ENCODE measurements at regions not wholly inside any gene's neighbourhood (a gene's known extent, or its start where the extent isn't known, plus 50 kb on each side); places are given as distances from the start of the nearest gene placed in this dataset.
A peak's percentile ranks its signal among the peaks of the same experiment; 100 is the strongest.
"Not testable (repeated sequence)": the region's sequence is repeated elsewhere in the genome, so short reads cannot be mapped to it uniquely, and the experiment has no call there.

DNA sequence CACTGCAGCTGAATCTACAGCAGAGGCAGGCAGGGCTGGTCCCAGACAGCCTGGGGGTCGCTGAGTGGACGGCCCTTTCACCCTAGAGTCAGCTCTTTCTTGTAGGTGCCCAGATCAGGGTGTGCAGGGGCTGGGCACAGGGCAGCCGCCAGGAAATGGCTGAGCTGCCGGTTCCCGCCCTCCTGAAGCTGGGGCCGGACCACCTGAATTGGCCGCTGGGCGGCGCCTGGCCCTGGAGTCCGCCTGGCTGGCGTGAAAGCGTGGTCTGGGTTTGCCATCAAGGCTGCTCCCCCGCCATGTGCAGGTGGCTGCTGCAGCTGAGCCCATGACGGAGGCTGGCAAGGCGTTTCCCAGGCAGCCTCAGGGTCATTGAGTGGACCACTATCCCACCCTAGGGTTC lies 85.7 kb downstream of the POTEM start:
- H3K4me3 Mint-ChIP-seq; H3K4me3 ChIP-seq (ENCODE audit: low read length); H3K27me3 ChIP-seq (ENCODE audit: control insufficient read depth, insufficient read depth, low read length); DNase-seq; H3K27ac Mint-ChIP-seq; H3K27ac ChIP-seq (ENCODE audit: low read length); ATAC-seq; H3K4me1 ChIP-seq (ENCODE audit: control insufficient read depth, insufficient read depth, low read length); H3K9me3 ChIP-seq (ENCODE audit: control insufficient read depth, insufficient read depth, low read length); H3K36me3 ChIP-seq (ENCODE audit: control insufficient read depth, insufficient read depth, low read length); H3K9me3 Mint-ChIP-seq; H3K4me1 Mint-ChIP-seq; intact Hi-C loops (cut with micrococcal nuclease); H3K27me3 Mint-ChIP-seq (ENCODE audit: low read depth in 2 of 2); H3K36me3 Mint-ChIP-seq: not testable (repeated sequence)
- no CpG with 5 or more reads among the region's 15 CpGs for WGBS (ENCODE audit: insufficient coverage)

DNA sequence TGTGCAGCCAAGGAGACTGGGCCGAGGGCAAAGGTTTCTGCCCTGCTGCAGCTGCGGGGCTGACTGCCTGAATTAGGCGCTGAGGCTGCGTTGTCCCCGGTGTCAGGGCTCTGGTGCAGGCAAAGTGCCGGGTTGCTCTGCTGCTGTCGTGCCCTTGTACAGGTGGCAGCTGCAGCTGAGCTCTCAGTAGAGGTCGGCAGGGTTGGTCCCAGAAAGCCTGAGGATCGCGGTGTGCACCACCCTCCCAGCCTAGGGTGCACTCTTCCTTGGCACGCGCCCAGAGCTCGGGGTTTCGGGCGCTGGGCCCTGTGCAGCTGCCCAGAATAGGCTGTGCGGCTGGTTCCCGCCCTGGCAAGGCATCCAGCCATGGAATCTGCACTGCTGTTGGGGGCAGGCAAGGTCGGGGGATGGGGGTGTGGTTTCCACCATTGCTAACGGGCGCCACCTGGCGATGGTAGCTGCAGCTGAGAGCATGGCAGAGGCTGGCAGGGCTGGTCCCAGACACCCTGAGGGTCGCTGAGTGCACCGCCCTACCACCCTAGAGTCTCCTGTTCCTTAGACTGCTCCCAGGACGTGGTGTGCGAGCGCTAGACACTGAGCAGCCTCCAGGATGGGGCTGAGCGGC lies 86.3 kb downstream of the POTEM start:
- H3K4me1 Mint-ChIP-seq; H3K4me3 Mint-ChIP-seq; DNase-seq; H3K27me3 ChIP-seq (ENCODE audit: control insufficient read depth, insufficient read depth, low read length); H3K9me3 Mint-ChIP-seq; H3K36me3 Mint-ChIP-seq; H3K27me3 Mint-ChIP-seq (ENCODE audit: low read depth in 2 of 2); intact Hi-C loops (cut with micrococcal nuclease); H3K4me3 ChIP-seq (ENCODE audit: low read length); H3K9me3 ChIP-seq (ENCODE audit: control insufficient read depth, insufficient read depth, low read length); H3K27ac Mint-ChIP-seq; H3K27ac ChIP-seq (ENCODE audit: low read length); H3K4me1 ChIP-seq (ENCODE audit: control insufficient read depth, insufficient read depth, low read length); H3K36me3 ChIP-seq (ENCODE audit: control insufficient read depth, insufficient read depth, low read length): not testable (repeated sequence)
- peak in 1 of 3 donors; percentile 39 for ATAC-seq
- no CpG with 5 or more reads among the region's 27 CpGs for WGBS (ENCODE audit: insufficient coverage)

DNA sequence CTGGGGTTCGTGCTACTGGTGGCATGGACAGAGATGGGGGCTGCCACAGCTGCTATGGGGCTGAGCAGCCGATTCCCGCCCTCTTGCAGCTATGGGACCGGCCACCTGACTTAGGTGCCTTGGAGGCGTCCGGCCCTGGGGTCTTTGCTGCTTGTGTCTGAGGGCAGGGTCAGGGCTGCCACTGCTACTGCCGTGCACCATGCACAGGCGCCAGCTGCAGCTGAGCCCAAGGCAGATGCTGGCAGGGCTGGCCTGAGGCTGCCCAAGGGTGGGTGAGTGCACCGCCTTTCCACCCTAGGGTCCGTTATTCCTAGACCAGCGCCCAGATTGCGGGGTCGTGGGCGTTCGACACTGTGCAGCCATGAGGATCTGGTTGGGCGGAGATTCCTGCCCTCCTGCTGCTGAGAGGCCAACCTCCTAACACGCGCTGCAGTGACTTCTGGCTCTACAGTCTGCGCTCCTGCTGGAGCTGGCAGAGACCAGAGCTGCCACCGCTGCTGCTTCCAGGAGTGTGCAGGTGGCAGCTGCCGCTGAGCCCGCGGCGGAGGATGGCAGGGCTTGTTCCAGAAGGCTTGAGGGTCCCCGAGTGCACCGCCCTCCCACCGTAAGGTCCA lies 87.0 kb downstream of the POTEM start:
- H3K27ac ChIP-seq (ENCODE audit: low read length); H3K27me3 ChIP-seq (ENCODE audit: control insufficient read depth, insufficient read depth, low read length); DNase-seq; H3K36me3 ChIP-seq (ENCODE audit: control insufficient read depth, insufficient read depth, low read length); H3K4me1 Mint-ChIP-seq; H3K4me1 ChIP-seq (ENCODE audit: control insufficient read depth, insufficient read depth, low read length); H3K4me3 Mint-ChIP-seq; H3K27ac Mint-ChIP-seq; H3K36me3 Mint-ChIP-seq; intact Hi-C loops (cut with micrococcal nuclease); ATAC-seq; H3K9me3 ChIP-seq (ENCODE audit: control insufficient read depth, insufficient read depth, low read length); H3K9me3 Mint-ChIP-seq; H3K4me3 ChIP-seq (ENCODE audit: low read length); H3K27me3 Mint-ChIP-seq (ENCODE audit: low read depth in 2 of 2): not testable (repeated sequence)
- 93% methylated on average over 5 of the region's 27 CpGs for WGBS (ENCODE audit: insufficient coverage)

- ATAC-seq; DNase-seq; H3K4me3 Mint-ChIP-seq; H3K27ac ChIP-seq (ENCODE audit: low read length); intact Hi-C loops (cut with micrococcal nuclease); H3K4me1 Mint-ChIP-seq; H3K27me3 Mint-ChIP-seq (ENCODE audit: low read depth in 2 of 2); H3K9me3 Mint-ChIP-seq; H3K36me3 ChIP-seq (ENCODE audit: control insufficient read depth, insufficient read depth, low read length); H3K4me1 ChIP-seq (ENCODE audit: control insufficient read depth, insufficient read depth, low read length); H3K27me3 ChIP-seq (ENCODE audit: control insufficient read depth, insufficient read depth, low read length); H3K4me3 ChIP-seq (ENCODE audit: low read length); H3K27ac Mint-ChIP-seq; H3K36me3 Mint-ChIP-seq; H3K9me3 ChIP-seq (ENCODE audit: control insufficient read depth, insufficient read depth, low read length): not testable (repeated sequence)
- no CpG with 5 or more reads among the region's 20 CpGs for WGBS (ENCODE audit: insufficient coverage)
Observed at GRCh38 chr14:19054934-19055333, 87.7 kb downstream of the POTEM start.

GRCh38 chr14:19059066-19059465 lies 91.8 kb downstream of the POTEM start:
- H3K4me3 Mint-ChIP-seq; H3K4me1 Mint-ChIP-seq; H3K4me3 ChIP-seq (ENCODE audit: low read length); H3K36me3 Mint-ChIP-seq; intact Hi-C loops (cut with micrococcal nuclease); H3K27me3 ChIP-seq (ENCODE audit: control insufficient read depth, insufficient read depth, low read length); H3K27ac ChIP-seq (ENCODE audit: low read length); ATAC-seq; H3K27ac Mint-ChIP-seq; H3K9me3 ChIP-seq (ENCODE audit: control insufficient read depth, insufficient read depth, low read length); DNase-seq; H3K27me3 Mint-ChIP-seq (ENCODE audit: low read depth in 2 of 2); H3K9me3 Mint-ChIP-seq; H3K36me3 ChIP-seq (ENCODE audit: control insufficient read depth, insufficient read depth, low read length); H3K4me1 ChIP-seq (ENCODE audit: control insufficient read depth, insufficient read depth, low read length): not testable (repeated sequence)
- no CpG with 5 or more reads among the region's 2 CpGs for WGBS (ENCODE audit: insufficient coverage)

DNA sequence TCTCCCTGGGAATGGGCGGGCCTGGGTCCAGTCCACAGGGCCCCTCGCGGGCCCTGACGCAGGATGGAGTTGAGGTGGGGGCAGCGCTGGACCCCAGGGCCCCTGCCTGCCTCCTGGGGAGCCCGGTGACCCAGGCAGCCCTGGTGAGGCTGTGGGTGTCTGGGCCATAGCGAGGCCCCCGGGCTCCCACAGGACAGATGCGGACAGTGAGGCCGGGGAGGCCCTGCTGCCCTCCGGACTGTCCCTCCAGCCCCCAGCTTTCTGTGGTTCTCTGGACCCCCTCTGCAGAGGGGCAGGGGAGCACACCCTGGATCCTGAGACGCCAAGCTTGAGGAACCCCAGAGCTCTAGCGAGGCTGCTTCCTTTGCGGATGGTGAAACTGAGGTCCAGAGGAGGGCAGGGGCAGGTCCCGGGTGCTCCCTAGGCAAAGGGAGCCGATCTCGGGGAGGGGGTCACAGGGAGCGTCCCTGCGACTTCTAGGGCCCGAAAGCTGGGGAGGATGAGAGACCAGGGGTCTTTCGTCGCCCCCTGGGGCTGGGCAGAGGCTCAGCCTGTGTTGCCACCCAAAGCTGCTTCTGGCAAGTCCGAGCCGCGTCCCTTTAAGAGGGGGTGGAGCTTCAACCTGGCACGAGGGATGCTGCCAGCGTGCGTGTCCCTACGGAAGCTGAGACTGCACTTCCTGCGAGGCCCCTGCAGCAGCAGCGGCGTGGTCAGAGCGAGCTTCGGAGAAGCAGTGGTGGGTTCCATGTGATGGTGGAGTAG lies 94.6 kb downstream of the POTEM start:
- H3K27ac ChIP-seq (ENCODE audit: low read length); H3K27me3 Mint-ChIP-seq (ENCODE audit: low read depth in 2 of 2); H3K4me3 ChIP-seq (ENCODE audit: low read length); H3K4me1 Mint-ChIP-seq; H3K4me3 Mint-ChIP-seq; DNase-seq; intact Hi-C loops (cut with micrococcal nuclease); H3K9me3 ChIP-seq (ENCODE audit: control insufficient read depth, insufficient read depth, low read length); H3K36me3 Mint-ChIP-seq; H3K4me1 ChIP-seq (ENCODE audit: control insufficient read depth, insufficient read depth, low read length); H3K27me3 ChIP-seq (ENCODE audit: control insufficient read depth, insufficient read depth, low read length); H3K27ac Mint-ChIP-seq; H3K36me3 ChIP-seq (ENCODE audit: control insufficient read depth, insufficient read depth, low read length); H3K9me3 Mint-ChIP-seq: not testable (repeated sequence)
- peak in 1 of 3 donors; percentile 46 for ATAC-seq
- WGBS (ENCODE audit: insufficient coverage): no CpG with 5 or more reads among the region's 34 CpGs

- not testable (repeated sequence) for H3K27ac ChIP-seq (ENCODE audit: low read length); H3K27me3 Mint-ChIP-seq (ENCODE audit: low read depth in 2 of 2)
- WGBS (ENCODE audit: insufficient coverage): no CpG with 5 or more reads among the region's 3 CpGs
Observed at GRCh38 chr14:19068957-19069356, 101.7 kb downstream of the POTEM start.

DNA sequence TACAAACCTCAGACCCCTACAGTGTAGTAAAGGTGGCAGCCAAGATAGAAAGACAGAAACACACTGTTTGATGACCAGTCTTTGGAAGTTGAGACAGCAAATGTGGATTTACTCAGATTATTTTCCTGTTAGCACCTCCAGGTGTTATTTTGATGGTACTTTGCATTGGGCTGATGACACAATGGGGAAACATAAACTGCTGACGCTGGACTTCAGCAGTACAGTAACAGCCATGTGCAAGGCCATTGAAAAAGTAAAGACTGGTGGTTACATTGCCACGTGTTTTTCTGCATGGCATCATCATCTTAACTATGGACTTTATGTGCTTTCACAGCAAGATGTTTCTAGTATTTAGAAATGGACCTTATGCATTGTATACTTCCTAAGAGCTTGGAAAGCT lies 105.3 kb downstream of the POTEM start:
- H3K36me3 ChIP-seq (ENCODE audit: control insufficient read depth, insufficient read depth, low read length); H3K27me3 ChIP-seq (ENCODE audit: control insufficient read depth, insufficient read depth, low read length); H3K4me1 ChIP-seq (ENCODE audit: control insufficient read depth, insufficient read depth, low read length); DNase-seq; H3K4me3 ChIP-seq (ENCODE audit: low read length); intact Hi-C loops (cut with micrococcal nuclease); H3K4me1 Mint-ChIP-seq; H3K4me3 Mint-ChIP-seq; H3K27ac Mint-ChIP-seq; H3K36me3 Mint-ChIP-seq; H3K9me3 Mint-ChIP-seq; H3K27ac ChIP-seq (ENCODE audit: low read length); H3K27me3 Mint-ChIP-seq (ENCODE audit: low read depth in 2 of 2); ATAC-seq; H3K9me3 ChIP-seq (ENCODE audit: control insufficient read depth, insufficient read depth, low read length): not testable (repeated sequence)
- WGBS (ENCODE audit: insufficient coverage): no CpG with 5 or more reads among the region's 2 CpGs

More at GRCh38 chr14:19068957-19069356, 101.7 kb downstream of the POTEM start:
- ATAC-seq; H3K9me3 Mint-ChIP-seq; DNase-seq; H3K9me3 ChIP-seq (ENCODE audit: control insufficient read depth, insufficient read depth, low read length); H3K4me3 ChIP-seq (ENCODE audit: low read length); H3K4me1 ChIP-seq (ENCODE audit: control insufficient read depth, insufficient read depth, low read length); H3K4me3 Mint-ChIP-seq; H3K27me3 ChIP-seq (ENCODE audit: control insufficient read depth, insufficient read depth, low read length); intact Hi-C loops (cut with micrococcal nuclease); H3K36me3 ChIP-seq (ENCODE audit: control insufficient read depth, insufficient read depth, low read length); H3K27ac Mint-ChIP-seq; H3K4me1 Mint-ChIP-seq; H3K36me3 Mint-ChIP-seq: not testable (repeated sequence)

Data from natural killer cell (primary cell).